ENCODE measurements at regions not wholly inside any gene's neighbourhood (a gene's known extent, or its start where the extent isn't known, plus 50 kb on each side); places are given as distances from the start of the nearest gene placed in this dataset.

- H3K9me3 ChIP-seq (ENCODE audit: low read depth), result no peaks in the 10 kb centered on the region
- no peaks in the 10 kb centered on the region for H3K27me3 ChIP-seq
- H3K36me3 ChIP-seq, result no peaks in the 10 kb centered on the region
- no peak for DNase-seq (ENCODE audit: low read depth in 1 of 2, low spot score in 1 of 2)
- no peak overlapping the region for H3K4me3 ChIP-seq
- no peak overlapping the region for H3K27ac ChIP-seq
- peaks cover 11% of the 10 kb centered on the region for H3K4me1 ChIP-seq (ENCODE audit: low read depth)
- TF ChIP-seq CTCF (IDR thresholded peaks at IDR 0.05; ENCODE audit: low read depth, low read length), result no peak
Measured at GRCh38 chr13:60757501-60758215, 360.6 kb downstream of the TDRD3 start.

- Histone ChIP-seq H3K4me1 (ENCODE audit: low read depth) (peaks cover 11% of the 10 kb centered on the region), H3K27me3 (no peaks in the 10 kb centered on the region), H3K9me3 (ENCODE audit: low read depth) (no peaks in the 10 kb centered on the region), H3K4me3 (no peak overlapping the region), H3K27ac (no peak overlapping the region), H3K36me3 (no peaks in the 10 kb centered on the region)
- no peak for TF ChIP-seq CTCF (IDR thresholded peaks at IDR 0.05; ENCODE audit: low read depth, low read length)
- peak in 1 of 2 donors; percentile 10 for DNase-seq (ENCODE audit: low read depth in 1 of 2, low spot score in 1 of 2)
Measured at GRCh38 chr13:60756306-60756705, 359.3 kb downstream of the TDRD3 start.

GRCh38 chr13:60755380-60756163 lies 358.6 kb downstream of the TDRD3 start:
- Histone ChIP-seq H3K27me3 (no peaks in the 10 kb centered on the region), H3K36me3 (no peaks in the 10 kb centered on the region), H3K27ac (peak overlapping the region; percentile 1), H3K4me3 (no peak overlapping the region), H3K9me3 (ENCODE audit: low read depth) (no peaks in the 10 kb centered on the region), H3K4me1 (ENCODE audit: low read depth) (peaks cover 11% of the 10 kb centered on the region)
- TF ChIP-seq CTCF (IDR thresholded peaks at IDR 0.05; ENCODE audit: low read depth, low read length), result no peak
- peak in 1 of 2 donors; percentile 47 for DNase-seq (ENCODE audit: low read depth in 1 of 2, low spot score in 1 of 2)

GRCh38 chr13:60754211-60755090 lies 357.4 kb downstream of the TDRD3 start:
- TF ChIP-seq CTCF (IDR thresholded peaks at IDR 0.05; ENCODE audit: low read depth, low read length), result no peak
- Histone ChIP-seq H3K27ac (no peak overlapping the region), H3K36me3 (no peaks in the 10 kb centered on the region), H3K27me3 (no peaks in the 10 kb centered on the region), H3K4me1 (ENCODE audit: low read depth) (peaks cover 11% of the 10 kb centered on the region), H3K4me3 (no peak overlapping the region), H3K9me3 (ENCODE audit: low read depth) (no peaks in the 10 kb centered on the region)
- no peak for DNase-seq (ENCODE audit: low read depth in 1 of 2, low spot score in 1 of 2)

- no peak for TF ChIP-seq CTCF (IDR thresholded peaks at IDR 0.05; ENCODE audit: low read depth, low read length)
- Histone ChIP-seq H3K9me3 (ENCODE audit: low read depth) (no peaks in the 10 kb centered on the region), H3K27me3 (no peaks in the 10 kb centered on the region), H3K4me1 (ENCODE audit: low read depth) (peaks cover 11% of the 10 kb centered on the region), H3K36me3 (no peaks in the 10 kb centered on the region), H3K4me3 (no peak overlapping the region), H3K27ac (no peak overlapping the region)
- no peak for DNase-seq (ENCODE audit: low read depth in 1 of 2, low spot score in 1 of 2)
Measured at GRCh38 chr13:60753641-60754040, 356.6 kb downstream of the TDRD3 start.

Data from cardiac muscle cell (in vitro differentiated cells and primary cell).